GM03348 (cell line): ENCODE measurements at regions not wholly inside any gene's neighbourhood (a gene's known extent, or its start where the extent isn't known, plus 50 kb on each side); places are given as distances from the start of the nearest gene placed in this dataset.

ENCODE experiments used
- DNase-seq: peaks from one replicate; pipeline ENCODE4 v3.0.0; 2012; ENCODE audit warnings: low spot score

- DNase-seq, result no peak
These were observed 188.4 kb upstream of the MAF start for GRCh38 chr16:79788949-79789348.

- no peak for DNase-seq
These were observed 185.9 kb upstream of the MAF start for GRCh38 chr16:79786389-79786788.

GRCh38 chr16:79784007-79784406 lies 183.5 kb upstream of the MAF start:
- DNase-seq, result no peak

- no peak for DNase-seq
These were observed 177.1 kb upstream of the MAF start for GRCh38 chr16:79777679-79778078.

- peak; percentile 27 for DNase-seq
These were observed 175.8 kb upstream of the MAF start for GRCh38 chr16:79776243-79776847.

GRCh38 chr16:79772784-79773183 lies 172.2 kb upstream of the MAF start:
- no peak for DNase-seq

GRCh38 chr16:79772048-79772447 lies 171.5 kb upstream of the MAF start:
- no peak for DNase-seq

- peak; percentile 99 for DNase-seq
These were observed 169.9 kb upstream of the MAF start for GRCh38 chr16:79770244-79771064.

- DNase-seq, result no peak
These were observed 169.3 kb upstream of the MAF start for GRCh38 chr16:79769928-79770243.

GRCh38 chr16:79769270-79769927 lies 168.9 kb upstream of the MAF start:
- no peak for DNase-seq

GRCh38 chr16:79768276-79768970 lies 167.9 kb upstream of the MAF start:
- peak; percentile 20 for DNase-seq

GRCh38 chr16:79767421-79768275 lies 167.1 kb upstream of the MAF start:
- peak; percentile 50 for DNase-seq

- no peak for DNase-seq
These were observed 165.4 kb upstream of the MAF start for GRCh38 chr16:79765901-79766394.

- no peak for DNase-seq
These were observed 164.9 kb upstream of the MAF start for GRCh38 chr16:79765431-79765830.

GRCh38 chr16:79764415-79765110 lies 164.0 kb upstream of the MAF start:
- DNase-seq, result no peak

GRCh38 chr16:79762217-79762616 lies 161.7 kb upstream of the MAF start:
- DNase-seq, result no peak

- no peak for DNase-seq
These were observed 158.2 kb upstream of the MAF start for GRCh38 chr16:79758615-79759346.

GRCh38 chr16:79757968-79758367 lies 157.4 kb upstream of the MAF start:
- DNase-seq, result no peak

- no peak for DNase-seq
These were observed 156.6 kb upstream of the MAF start for GRCh38 chr16:79757163-79757562.

- DNase-seq, result no peak
These were observed 156.0 kb upstream of the MAF start for GRCh38 chr16:79756571-79756970.
